ENCODE measurements at regions not wholly inside any gene's neighbourhood (a gene's known extent, or its start where the extent isn't known, plus 50 kb on each side); places are given as distances from the start of the nearest gene placed in this dataset.

- TF ChIP-seq CTCF (IDR thresholded peaks at IDR 0.05): no peak
These were observed 671.2 kb downstream of the PCDH18 start for GRCh38 chr4:136861091-136861490.

- no peak for TF ChIP-seq CTCF (IDR thresholded peaks at IDR 0.05)
These were observed 673.4 kb downstream of the PCDH18 start for GRCh38 chr4:136858903-136859302.

GRCh38 chr4:136855886-136856285 is 676.4 kb downstream of the PCDH18 start:
- TF ChIP-seq CTCF (IDR thresholded peaks at IDR 0.05): no peak

- TF ChIP-seq CTCF (IDR thresholded peaks at IDR 0.05): no peak
These were observed 681.8 kb downstream of the PCDH18 start for GRCh38 chr4:136850446-136850845.

GRCh38 chr4:136847881-136848621 is 684.2 kb downstream of the PCDH18 start:
- no peak for TF ChIP-seq CTCF (IDR thresholded peaks at IDR 0.05)

- TF ChIP-seq CTCF (IDR thresholded peaks at IDR 0.05): no peak
These were observed 690.8 kb downstream of the PCDH18 start for GRCh38 chr4:136841526-136841925.

- TF ChIP-seq CTCF (IDR thresholded peaks at IDR 0.05): no peak
These were observed 693.7 kb downstream of the PCDH18 start for GRCh38 chr4:136838607-136839006.

GRCh38 chr4:136831553-136831952 is 700.7 kb downstream of the PCDH18 start:
- no peak for TF ChIP-seq CTCF (IDR thresholded peaks at IDR 0.05)

Data from LNCAP (cell line).